Fibroblast of skin of right biceps (primary cell): ENCODE measurements at regions not wholly inside any gene's neighbourhood (a gene's known extent, or its start where the extent isn't known, plus 50 kb on each side); places are given as distances from the start of the nearest gene placed in this dataset.

Experiments used
- DNase-seq: peaks from one replicate; pipeline ENCODE4 v3.0.0-alpha.2; 2013

DNA sequence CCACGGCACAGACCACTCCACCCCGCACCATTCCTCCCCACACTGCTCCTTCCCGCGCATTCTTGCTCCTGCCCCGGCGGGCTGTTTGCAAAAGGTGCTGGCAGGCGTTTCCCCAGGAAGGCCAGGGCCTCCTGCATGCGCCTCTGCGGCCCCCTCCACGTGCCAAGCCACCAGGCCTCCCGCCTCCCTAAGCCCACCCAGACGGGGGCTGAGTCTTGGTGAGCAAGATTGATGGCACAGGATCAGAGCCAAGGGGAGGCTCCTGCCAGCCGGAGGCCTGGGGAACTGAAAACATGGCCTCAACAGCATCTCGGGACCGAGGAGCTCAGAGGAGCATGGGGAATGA lies 328.3 kb upstream of the DIO3 start:
- DNase-seq: no peak

DNA sequence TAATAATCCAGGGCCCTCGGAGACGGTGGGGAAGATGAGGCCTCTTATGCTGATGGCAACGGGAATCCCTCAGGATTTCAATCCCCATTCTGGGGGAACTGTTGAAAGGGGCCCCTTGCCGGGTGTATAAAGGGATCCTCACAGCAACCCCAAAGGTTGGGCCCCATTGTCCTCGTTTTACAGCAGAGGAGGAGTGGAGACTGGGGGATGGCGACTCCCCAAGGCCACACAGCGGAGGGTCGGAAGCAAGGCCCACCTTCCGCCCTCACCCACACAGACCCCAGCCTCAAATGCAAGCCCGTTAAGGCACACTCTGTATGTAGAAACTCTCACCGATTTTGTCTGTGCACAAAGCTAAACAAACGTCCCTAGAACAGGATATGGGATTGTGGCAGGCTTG lies 327.9 kb upstream of the DIO3 start:
- DNase-seq: no peak

DNA sequence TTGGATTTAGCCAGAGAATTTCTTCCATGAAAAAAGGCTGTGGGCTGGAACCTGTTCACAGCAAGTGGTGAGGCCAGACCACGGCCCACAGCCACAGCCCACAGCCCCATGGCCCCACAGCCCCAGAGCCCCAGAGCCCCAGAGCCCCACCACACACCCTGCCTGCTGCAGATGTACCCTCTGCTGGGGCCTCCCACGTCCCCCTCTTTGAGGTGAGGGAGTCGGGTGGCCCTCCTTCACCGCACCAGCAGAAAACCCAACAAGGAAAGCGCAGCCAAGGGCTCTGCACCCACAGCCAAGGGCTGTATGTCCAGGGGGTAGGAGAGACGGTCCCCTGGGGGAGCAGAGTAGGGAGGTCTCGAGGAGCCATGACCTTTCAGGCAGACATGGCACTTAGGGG lies 327.5 kb upstream of the DIO3 start:
- no peak for DNase-seq

DNA sequence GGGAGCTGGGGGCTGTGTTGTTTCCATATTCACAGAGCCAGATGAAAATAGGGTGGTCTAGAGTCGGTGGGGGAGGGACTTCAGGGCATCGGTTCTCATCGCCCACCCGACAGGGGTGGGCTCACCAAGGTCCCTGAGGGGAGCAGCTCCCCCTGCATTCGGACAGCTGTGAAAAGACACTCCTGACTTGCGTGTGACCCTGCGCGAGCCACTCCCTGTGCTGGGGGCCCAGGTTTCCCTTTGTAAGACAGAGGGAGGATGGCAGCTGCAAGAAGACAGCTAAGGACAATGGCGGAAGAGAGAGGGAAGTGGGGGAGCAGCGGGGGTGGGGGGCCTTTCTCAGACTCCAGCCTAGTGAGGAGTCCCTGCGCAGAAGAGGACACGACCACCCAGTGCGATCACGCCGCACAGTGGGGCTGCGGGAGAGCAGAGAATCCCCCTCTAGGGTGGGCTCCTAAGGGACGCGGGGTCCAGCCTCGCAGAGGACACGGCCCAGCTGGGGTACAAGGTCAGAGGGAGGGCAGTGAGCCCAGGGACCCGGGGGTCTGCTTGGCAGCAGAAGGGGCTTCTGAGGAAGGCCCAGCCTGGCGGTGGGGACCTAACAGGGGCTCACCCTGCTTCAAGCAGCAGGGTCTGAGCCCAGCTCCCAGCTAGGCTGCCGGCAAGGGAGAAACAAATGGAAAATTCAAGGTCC lies 326.9 kb upstream of the DIO3 start:
- DNase-seq: no peak

DNA sequence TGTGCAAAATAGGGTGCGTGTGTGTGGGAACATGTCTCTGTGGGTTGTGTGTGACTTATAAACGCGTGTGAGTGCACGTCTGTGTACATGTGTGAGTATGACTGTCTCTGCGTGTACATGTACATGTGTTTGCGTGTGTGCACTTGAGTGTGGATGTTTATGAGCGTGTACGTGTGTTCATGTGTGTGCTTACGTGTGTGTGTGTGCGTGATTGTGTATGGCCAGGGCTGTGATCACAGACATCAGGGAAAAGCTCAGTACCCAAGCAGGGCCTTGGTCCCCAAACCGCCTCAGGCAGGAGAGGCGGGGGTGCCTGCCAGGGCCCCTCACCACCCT lies 326.3 kb upstream of the DIO3 start:
- DNase-seq: no peak

DNA sequence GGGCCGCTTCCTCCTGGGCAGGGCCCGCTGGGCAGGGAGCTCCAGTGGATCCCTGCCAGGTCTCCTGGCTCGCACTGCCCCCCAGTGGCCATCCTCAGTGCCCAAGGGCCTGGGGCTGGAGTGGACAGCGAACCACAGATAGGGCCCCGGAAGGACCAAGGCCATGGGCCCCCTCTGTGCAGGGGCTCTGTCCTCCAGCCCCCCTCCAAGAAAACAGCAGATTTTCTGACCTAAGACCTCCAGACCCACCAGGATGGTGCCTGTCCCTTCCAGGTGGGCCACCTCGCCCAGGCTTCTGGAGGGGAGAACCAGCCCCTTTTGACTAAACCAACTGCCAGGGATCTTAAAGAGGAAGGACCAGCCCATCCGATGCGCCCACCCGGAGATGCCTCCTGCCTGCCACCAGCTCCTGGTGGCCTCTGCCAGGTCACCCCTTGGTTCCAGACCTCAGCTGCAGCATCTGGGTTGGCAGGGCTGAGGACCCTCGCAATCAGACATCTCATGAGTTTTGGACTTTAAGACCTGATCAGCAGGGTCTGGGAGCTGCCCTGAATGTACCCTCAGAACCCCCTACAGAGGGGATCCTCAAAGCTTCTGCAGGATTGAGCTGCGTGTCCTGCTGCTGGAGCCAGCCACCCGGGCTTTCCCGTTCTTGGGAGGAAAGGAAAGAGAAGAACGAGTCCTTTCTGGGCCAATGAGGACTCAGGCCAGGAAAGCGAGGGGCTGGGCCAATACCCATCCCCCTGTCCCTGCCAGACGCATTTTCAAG lies 325.8 kb upstream of the DIO3 start:
- peak; percentile 38 for DNase-seq

DNA sequence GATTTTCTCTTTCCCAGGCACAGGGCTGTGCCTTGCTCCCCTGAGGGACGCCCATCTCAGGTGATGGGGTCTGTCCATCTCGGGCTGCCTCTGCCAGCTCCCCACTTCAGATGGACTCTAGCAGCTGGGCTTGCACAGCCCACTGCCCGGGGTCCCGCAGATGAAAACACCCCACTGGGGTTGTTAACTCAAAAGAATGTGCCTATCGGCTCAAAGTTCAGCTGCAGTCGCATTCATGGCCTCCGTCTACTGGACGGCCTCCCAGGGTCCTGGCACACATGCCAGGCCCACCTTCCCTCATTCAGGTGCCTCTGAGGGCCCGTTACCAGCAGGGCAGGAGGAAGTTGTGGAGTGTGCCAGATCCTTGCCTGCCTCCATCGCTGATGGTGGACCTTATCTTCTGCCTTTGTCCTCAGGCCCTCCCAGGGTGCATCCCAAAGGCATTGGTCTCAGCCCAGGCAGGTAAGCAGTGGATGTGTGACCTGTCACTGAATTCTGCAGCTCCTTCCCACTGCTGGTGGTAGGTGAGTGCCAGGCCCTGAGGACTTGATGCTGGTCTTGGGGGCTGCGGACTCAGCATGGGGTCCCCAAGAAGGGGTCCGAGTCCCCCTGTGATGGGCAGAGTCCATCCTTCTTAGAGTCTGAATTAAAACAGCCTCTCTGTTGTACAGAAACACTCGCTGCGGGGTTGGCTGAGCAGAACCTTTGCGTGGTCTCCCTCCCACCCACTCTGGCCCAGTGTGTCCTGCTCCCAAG lies 324.6 kb upstream of the DIO3 start:
- no peak for DNase-seq

DNA sequence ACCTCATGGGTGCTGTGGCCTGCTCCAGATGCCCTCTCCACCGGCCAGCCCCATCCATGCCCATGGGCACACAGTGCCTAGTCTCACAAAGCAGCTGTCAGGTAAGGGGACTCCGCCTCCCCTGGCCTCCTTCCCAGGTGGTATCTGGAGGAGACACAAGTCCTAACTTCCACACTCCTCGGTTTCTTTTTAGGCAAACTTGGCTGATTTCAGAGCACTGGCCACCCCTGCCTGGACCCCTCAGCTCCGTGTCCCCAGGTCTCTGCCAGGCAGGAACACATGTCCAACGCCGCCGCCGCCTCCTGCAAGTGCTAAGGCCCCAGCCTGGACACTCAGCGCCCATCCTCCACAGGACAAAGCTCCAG lies 324.1 kb upstream of the DIO3 start:
- DNase-seq: no peak

DNA sequence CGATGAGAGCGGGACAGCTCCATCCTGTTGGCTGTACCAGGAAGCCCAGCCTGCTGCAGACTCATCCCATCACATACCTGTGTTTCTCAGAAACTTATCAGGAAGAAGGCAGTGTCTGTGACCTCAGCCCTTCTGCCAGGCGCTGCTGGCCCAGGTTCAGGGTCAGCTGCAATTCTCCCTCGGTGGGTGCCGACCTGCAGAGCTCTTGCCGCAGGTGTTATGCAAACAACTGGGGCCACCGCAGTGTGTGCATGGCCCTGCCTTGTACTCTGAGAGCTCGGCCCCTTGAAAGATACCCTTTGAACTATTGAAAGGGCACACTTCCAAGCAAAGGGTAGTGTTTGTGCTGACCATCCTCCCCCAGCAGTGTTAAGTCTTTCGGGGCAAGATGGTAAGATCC lies 322.2 kb upstream of the DIO3 start:
- DNase-seq: no peak

DNA sequence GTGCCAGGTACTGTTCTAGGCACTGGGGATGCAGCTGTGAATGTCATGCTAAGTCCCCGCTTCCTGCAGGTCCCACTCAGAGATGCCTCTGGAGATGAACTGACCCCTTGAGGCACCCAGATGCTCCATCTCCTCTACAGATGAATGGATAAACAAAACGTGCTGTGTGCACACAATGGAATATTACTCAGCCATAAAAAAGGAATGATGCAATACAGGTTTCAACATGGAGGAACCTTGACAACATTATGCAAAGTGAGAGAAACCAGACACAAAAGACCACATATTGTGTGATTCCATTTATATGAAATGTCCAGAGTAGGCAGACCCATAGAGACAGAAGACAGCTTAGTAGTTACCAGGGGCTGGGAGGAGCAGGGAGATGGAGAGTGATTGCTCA lies 320.1 kb upstream of the DIO3 start:
- DNase-seq: no peak

DNA sequence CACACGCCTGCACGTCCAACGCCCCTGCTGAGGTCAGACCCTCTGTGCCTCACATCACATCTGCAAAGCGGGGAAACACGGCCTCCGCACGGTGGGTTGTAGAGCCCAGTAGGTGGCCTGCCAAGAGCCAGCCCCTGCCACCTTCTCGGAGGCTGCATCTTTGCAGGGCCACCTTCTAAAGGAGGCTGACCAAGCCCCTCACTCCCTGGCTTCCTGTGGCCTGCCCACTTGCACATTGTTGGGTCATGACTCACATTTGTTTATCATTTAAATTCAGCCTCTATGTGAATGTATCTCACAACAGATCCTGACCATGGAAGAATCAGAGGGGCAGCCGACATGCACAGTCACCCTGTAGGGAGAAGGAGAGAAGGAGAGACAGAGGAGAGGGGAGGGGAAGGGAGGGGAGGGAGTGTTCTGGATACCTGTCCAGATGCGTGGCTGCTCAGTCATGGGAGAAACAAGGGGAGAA lies 319.5 kb upstream of the DIO3 start:
- DNase-seq: peak; percentile 3

DNA sequence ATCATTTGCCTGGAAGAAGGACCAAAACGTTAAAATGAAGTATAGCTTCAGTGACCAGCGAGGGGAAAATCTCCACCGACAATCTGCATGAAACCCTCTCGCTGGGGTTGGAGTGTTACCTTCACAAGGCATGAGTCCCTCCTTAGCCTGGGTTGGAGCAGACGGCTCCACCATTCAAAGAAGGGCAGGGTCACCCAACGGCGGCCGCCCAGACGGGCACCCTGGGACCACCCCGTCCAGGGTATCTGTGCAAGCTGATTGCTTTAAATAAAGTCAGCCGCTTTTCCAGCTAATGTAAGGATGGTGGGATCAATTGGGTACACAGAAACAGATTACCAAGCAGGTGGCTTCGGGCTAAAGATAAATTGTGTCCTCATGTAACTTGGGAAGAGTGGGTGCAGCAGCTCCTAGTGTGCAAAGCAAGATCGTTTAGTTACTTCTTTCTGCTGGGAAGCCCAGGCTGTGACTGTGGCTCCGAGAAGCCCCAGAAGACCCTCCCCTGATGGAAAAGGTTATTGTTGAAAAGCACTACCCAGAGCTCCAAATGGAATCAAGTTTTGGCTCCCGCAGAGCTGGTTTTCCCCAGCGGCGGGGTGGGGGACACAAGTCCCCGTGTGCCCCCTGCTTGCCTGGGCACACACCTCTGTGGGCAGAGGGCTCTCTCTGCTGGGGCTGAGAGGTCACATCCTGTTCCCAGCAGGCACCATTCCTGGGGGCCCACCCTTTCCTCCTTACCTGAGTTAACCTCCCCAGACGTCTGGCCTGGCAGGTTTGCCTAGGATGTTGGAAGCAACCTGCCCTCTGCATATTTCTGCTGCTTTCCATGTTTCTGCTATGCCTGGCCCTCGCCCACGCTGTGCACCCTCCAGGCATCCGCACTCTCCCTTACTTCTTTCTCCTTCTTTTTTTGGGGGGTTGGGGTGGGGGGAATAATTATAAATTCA lies 318.6 kb upstream of the DIO3 start:
- no peak for DNase-seq

DNA sequence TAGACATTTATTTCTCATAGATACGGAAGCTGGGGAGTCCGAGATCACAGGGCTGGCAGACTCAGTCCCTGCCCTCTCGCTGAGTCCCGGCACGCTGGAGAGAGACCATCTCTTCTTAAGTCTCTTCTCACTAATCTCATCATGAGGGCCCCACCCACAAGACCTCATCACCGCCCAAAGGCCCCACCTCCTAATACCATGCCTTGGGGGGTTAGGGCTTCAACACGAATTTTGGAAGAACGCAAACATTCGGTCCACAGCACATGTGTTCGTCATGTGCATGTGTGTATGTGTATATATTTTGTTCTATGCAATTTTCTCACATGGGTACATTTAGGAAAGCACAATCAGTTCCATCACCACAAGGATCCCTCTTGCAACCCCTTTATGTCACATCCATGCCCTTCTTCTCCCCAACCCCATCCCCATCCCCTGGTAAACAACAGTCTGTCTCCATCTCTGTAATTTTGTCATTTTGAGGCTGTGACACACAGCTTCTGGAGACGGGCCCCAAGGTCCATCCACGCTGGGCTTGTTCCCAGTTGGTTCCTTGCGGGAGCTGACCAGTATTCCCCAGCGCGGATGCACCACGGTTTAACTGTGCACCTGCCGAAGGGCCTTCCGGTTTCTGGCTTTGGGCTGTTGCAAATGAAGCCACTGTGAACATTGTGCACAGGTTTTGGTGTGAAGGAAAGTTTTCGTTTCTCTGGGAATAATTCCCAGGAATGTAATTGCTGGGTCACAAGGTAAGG lies 317.5 kb upstream of the DIO3 start:
- no peak for DNase-seq

DNA sequence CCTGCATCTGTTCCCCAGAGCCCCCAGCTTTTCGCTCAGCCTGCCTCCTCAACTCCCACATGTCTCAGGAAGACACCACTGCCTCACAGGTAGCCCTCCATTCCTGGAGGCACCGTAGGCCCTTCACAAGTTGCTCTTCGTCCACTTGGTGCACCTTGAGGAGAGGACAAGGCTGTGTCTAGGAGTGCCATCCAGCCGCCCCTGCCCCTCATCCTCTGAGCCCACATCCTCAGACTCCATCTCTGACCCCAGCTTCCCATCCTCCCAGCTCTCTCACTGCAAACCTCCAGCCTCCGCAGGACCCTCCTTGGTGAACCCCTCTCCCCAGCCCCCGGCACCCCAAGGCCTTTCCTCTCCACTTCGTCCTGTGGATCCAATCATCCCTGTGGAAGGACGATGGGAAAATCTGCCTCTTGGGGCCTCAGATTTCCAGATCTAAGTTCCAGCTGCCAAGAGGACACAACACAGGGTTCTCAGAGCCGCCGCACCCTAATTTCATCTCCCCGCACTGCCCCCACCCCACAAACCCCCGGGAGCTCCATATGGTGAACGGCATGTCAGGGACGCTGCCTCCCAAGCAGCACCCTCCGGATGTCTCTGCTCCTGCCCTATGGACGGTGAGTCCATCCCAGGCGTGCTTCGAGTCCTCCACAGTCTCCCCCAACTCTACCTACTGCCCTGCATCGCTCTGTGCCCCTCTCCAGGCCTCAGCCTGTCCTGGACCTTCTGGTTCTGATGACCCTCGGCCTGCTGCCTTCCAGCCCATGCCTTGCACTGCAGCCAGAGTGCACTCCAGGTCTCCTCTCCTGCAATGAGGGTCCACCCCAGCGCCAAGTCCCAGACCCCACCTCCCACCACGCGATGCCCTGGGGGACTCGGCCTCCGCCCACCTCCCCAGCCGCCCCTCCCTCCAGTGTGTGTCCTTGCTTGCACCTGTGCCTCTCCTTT lies 314.1 kb upstream of the DIO3 start:
- no peak for DNase-seq

DNA sequence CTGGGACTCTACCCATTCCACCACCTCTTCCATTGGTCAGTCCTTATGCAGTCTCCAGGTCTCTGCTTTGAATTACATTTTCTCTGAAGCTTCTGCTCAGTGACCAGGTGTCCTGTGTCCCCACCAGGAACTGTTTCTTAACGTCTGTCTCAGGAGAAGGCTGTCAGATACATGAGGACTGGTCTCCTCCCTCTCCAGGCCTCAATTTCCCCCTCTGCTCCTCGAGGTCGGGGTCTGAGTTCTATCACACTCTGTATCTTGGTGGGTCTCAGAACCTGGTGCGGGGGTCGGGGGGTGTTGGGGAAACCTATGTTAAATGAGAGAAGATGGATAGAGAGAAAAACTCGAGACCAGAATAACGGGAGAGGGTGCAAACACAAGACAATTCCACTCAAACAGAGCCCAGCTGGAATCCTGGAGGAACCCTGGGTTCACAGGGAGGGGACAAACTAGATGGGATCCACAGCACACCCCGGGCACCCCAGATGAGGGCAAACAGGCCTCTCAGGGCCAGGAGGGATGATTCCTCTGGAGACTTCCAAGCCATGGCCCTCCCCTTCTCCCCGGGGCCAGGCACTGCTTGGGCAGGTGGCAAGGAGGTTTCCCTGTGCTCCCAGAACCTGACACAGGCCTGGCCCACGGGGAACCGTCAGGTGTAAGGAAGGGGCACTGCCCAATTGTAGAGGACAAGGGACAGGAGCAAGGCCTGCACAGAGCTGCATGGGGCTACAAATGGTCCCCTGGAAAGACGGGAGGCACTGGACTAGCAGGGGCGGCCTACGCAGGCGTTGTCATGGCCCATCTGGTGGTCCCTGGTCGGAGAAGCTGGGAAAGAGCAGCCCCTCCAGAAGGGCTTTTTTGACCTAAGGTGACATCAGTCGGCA lies 313.2 kb upstream of the DIO3 start:
- DNase-seq: no peak

DNA sequence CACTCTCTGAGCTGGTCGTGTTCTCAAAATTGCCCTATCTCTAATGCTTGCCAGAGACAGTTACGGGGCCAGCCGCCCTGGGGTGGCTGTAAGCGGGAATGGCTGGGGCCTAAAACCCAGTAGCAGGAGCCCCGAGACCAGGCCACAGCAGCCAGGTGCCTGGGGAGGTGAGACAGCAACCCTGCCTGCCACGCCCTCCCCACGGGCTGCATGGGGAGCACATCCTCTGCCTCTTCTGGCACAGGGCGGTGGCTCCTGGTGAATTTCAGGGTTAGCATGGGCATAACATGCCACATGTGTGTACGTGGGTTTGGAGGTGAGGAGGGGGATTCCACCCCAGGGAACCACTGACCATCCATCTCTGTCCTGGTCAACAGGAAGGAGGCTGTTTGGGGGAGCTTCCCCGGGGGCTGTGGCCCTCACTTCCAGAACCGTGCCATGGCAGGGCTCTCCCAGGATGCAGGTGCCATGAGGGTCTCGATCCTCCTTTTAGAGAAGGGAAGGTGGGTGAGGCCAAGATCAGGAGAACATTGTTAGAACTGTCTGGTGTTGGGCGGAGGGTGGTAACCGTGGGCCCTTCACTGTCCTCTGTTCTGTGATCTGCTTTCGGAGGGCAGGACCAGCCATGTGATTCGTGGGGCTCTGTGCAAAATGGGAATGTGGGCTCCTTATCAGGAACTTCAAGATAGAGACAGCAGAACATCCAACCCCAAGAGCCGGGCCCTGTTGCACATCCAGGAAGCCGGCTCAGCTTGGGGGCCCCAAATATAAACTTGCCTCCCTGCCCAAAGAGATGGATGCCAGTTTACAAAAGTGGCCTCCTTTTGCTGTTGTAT lies 312.2 kb upstream of the DIO3 start:
- no peak for DNase-seq

DNA sequence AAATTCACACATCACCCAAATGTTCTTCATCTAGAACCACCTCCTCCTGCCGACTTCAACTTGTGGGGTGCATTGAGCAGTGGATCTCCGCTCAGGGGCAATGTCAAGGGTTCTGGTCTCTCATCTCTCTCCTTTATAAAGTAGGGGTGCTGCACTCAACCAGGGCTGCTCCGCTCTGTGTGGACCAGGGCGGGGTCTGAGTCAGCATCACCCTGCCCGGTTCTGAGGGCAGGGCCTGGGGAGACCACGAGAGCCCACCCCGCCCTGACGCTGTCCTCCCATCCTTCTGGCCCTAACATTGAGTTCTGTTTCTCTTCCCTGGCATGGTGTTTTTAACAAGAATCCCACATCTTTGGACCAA lies 311.6 kb upstream of the DIO3 start:
- no peak for DNase-seq

DNA sequence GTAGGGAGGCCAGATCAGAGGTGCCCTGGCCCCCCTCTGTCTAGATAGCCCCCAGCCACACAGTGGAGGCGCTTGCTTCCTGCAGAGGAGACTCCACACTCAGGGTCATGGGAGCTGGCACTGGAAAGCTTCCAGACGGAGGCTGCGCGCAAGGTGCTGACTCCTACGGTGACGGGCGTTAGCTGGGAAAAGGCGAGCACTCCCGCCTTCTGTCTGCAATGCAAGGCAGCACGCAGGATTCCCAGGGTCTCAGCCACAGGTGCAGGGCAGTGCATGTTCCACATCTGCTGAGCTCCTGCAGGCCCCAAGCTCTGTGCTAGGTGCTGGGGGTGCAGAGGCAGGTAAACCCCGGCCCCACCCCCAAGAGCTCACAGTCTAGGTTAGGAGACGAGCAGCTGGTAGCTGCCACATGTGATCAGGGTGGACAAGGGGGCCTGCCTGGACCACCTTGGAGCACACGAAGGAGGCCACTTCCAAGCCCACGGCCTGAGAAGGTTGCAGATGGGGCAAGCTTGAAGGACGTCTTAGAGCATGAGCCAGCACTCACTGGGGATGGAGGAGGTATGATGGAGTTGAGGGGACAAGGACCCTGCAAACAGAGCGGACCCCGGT lies 310.9 kb upstream of the DIO3 start:
- no peak for DNase-seq
